Right lobe of liver (tissue), 4 donors: ENCODE measurements at regions not wholly inside any gene's neighbourhood (a gene's known extent, or its start where the extent isn't known, plus 50 kb on each side); places are given as distances from the start of the nearest gene placed in this dataset.

Experiments
- POLR2A ChIP-seq: fragments of 450-650 bp; IDR thresholded peaks from one replicate; pipeline ENCODE4 v1.6.1; 2017; ENCODE audit warnings: antibody characterized with exemption, mild to moderate bottlenecking
- TF ChIP-seq, protein P1 (sequence below), 4 donors: fragments of 200-600 bp in 3 of 4; fragments of 450-650 bp in 1 of 4; IDR thresholded peaks; one replicate each; pipeline versions ENCODE4 v1.5.1 to v1.8.0; 2016 to 2022; ENCODE audit warnings: antibody characterized with exemption in 4 of 4, mild to moderate bottlenecking in 2 of 4
- donor health status: DM: no; HTN: no; CAD: no.
- donor health status: DM: no; HTN: no; CAD: no.
- donor health status: DM: no; HTN: yes; CAD: no.

DNA sequence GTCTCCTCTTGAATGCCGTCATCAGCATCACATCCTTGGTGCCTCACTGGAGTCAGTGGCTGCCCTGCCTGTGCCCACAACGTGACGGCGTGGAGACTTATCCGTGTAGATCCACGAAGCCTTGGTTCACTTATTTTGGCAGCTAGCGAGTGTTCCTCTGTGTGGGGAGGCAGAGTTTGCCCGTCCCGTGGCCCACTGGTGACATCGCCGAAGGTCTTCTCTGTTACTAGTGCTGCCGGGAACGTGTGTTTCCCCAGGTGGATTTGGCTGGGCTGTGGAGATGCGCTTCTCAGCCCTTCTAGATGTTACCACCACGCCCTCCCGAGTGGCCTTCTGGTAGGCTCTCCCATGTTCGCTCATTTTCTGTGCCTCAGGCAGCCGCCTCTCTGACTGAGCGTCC is 169.6 kb downstream of the SEC14L1 start:
- TF ChIP-seq, protein P1, sequence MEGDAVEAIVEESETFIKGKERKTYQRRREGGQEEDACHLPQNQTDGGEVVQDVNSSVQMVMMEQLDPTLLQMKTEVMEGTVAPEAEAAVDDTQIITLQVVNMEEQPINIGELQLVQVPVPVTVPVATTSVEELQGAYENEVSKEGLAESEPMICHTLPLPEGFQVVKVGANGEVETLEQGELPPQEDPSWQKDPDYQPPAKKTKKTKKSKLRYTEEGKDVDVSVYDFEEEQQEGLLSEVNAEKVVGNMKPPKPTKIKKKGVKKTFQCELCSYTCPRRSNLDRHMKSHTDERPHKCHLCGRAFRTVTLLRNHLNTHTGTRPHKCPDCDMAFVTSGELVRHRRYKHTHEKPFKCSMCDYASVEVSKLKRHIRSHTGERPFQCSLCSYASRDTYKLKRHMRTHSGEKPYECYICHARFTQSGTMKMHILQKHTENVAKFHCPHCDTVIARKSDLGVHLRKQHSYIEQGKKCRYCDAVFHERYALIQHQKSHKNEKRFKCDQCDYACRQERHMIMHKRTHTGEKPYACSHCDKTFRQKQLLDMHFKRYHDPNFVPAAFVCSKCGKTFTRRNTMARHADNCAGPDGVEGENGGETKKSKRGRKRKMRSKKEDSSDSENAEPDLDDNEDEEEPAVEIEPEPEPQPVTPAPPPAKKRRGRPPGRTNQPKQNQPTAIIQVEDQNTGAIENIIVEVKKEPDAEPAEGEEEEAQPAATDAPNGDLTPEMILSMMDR (IDR thresholded peaks at IDR 0.05), result no peak
- no peak for TF ChIP-seq POLR2A
